22Rv1 (cell line): ENCODE measurements at regions not wholly inside any gene's neighbourhood (a gene's known extent, or its start where the extent isn't known, plus 50 kb on each side); places are given as distances from the start of the nearest gene placed in this dataset.

ENCODE experiments used
- ZFX ChIP-seq: fragments of 450-650 bp; IDR thresholded peaks from 2 replicates; pipeline ENCODE4 v1.6.1; 2017; ENCODE audit warnings: antibody characterized with exemption, borderline replicate concordance
- TF ChIP-seq, protein P1 (sequence below): fragments of 450-650 bp; IDR thresholded peaks from 2 replicates; pipeline ENCODE4 v1.5.1; 2017; ENCODE audit warnings: mild to moderate bottlenecking

DNA sequence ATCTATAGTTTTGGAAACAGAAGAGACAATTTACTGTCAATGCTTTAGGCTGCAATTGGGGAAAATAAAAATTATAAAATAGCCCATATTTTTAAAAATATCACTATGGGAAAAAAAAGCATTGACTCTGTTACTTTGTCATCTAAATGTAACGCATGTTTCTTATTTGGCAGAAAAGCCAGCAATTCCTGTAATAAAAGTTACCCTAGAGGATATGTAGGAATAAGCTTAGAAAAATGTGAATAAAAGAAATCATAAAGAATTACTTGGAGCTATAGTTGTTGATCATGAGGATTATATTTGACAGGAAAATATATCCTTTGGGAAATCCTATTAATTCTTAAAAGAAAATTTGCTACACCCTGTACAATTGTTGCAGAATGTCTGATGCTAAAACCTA is 515.4 kb upstream of the IL12A start:
- TF ChIP-seq, protein P1, sequence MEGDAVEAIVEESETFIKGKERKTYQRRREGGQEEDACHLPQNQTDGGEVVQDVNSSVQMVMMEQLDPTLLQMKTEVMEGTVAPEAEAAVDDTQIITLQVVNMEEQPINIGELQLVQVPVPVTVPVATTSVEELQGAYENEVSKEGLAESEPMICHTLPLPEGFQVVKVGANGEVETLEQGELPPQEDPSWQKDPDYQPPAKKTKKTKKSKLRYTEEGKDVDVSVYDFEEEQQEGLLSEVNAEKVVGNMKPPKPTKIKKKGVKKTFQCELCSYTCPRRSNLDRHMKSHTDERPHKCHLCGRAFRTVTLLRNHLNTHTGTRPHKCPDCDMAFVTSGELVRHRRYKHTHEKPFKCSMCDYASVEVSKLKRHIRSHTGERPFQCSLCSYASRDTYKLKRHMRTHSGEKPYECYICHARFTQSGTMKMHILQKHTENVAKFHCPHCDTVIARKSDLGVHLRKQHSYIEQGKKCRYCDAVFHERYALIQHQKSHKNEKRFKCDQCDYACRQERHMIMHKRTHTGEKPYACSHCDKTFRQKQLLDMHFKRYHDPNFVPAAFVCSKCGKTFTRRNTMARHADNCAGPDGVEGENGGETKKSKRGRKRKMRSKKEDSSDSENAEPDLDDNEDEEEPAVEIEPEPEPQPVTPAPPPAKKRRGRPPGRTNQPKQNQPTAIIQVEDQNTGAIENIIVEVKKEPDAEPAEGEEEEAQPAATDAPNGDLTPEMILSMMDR = no peak
- no peak for TF ChIP-seq ZFX
